ENCODE measurements at regions not wholly inside any gene's neighbourhood (a gene's known extent, or its start where the extent isn't known, plus 50 kb on each side); places are given as distances from the start of the nearest gene placed in this dataset.

DNA sequence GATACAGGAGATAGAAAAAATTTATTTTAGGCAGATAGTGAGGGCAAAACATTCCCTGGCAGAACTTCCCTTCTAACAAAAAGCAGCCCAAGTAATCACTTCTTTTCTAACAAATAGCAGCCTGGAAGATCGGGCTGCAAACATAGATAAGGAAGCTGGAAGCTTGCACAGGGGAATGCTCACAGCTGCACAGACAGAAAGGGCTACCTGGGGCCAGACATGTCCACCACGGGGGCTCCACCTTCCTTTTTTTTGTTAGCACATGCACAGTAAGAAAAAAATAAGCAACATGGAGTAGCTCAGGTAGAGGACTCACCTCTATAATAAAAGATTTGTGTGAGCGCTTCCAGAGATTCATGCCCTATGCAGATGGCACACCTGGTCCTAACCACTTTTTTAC, 420.5 kb downstream of the PTH2R start:
- no peak for TF ChIP-seq CTCF (IDR thresholded peaks at IDR 0.05; ENCODE audit: low read depth, low read length, missing control alignments)
- no peak for DNase-seq (ENCODE audit: low read depth)
- H3K4me3 ChIP-seq (ENCODE audit: low read depth, low read length): no peak overlapping the region

DNA sequence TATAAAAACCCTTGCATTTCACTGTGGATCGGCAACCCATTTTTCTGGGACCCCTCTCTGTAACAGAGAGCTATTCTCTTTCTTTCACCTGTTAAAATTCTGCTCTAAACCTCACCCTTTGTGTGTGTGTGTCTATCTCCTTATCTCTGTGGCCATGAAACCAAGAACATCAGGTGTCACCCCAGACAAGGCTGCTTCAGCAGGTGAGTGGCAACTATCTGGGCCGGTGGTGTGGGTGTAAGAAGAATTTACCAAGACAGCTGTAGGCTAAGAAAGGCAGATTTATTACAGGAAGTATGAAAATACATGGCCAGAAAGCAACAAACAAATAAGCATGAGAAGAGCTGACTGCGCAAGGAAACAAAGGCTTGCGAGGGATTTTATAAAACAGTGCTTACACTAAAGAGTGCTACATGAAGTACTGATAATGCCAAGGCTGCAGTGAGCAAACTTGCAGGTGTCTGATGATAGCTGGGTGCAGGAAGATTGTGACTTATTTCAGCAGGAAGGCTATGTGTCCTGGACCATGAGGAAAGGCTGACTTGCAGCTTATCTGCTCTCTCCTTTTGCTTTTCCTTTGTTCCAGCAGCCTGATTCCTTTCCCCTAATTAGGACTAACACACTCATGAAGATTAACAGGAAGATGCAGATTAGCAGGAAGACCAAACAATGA, 421.1 kb downstream of the PTH2R start:
- no peak for DNase-seq (ENCODE audit: low read depth)
- no peak overlapping the region for H3K4me3 ChIP-seq (ENCODE audit: low read depth, low read length)
- no peak for TF ChIP-seq CTCF (IDR thresholded peaks at IDR 0.05; ENCODE audit: low read depth, low read length, missing control alignments)

- no peak for TF ChIP-seq CTCF (IDR thresholded peaks at IDR 0.05; ENCODE audit: low read depth, low read length, missing control alignments)
- H3K4me3 ChIP-seq (ENCODE audit: low read depth, low read length): no peak overlapping the region
- no peak for DNase-seq (ENCODE audit: low read depth)
Measured at GRCh38 chr2:208830203-208830602, 423.6 kb downstream of the PTH2R start.

DNA sequence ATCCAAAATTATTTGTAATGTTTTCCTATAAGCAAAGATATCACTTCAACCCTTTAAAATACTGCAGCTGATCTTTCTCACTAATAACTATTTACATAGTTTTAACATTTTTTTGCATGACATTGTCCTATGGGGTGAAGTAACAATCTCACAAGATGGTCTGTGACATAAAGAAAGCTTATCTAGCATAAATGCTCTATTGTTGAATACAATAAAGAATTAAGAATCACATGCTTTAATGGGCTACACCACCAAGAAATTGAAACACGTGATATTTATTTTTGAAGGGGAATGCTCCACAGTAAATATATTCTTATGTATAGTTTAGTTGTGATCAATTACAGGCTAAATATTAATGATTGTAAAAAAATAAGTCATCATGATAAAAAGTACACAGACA, 441.1 kb downstream of the PTH2R start:
- no peak for DNase-seq (ENCODE audit: low read depth)
- H3K4me3 ChIP-seq (ENCODE audit: low read depth, low read length): no peak overlapping the region
- no peak for TF ChIP-seq CTCF (IDR thresholded peaks at IDR 0.05; ENCODE audit: low read depth, low read length, missing control alignments)

- no peak overlapping the region for H3K4me3 ChIP-seq (ENCODE audit: low read depth, low read length)
- no peak for TF ChIP-seq CTCF (IDR thresholded peaks at IDR 0.05; ENCODE audit: low read depth, low read length, missing control alignments)
- DNase-seq (ENCODE audit: low read depth): no peak
Measured at GRCh38 chr2:208854717-208855116, 448.1 kb downstream of the PTH2R start.

GRCh38 chr2:208867374-208867773, 460.8 kb downstream of the PTH2R start:
- TF ChIP-seq CTCF (IDR thresholded peaks at IDR 0.05; ENCODE audit: low read depth, low read length, missing control alignments): no peak
- H3K4me3 ChIP-seq (ENCODE audit: low read depth, low read length): no peak overlapping the region
- no peak for DNase-seq (ENCODE audit: low read depth)

GRCh38 chr2:208872591-208872990, 466.0 kb downstream of the PTH2R start:
- no peak overlapping the region for H3K4me3 ChIP-seq (ENCODE audit: low read depth, low read length)
- no peak for DNase-seq (ENCODE audit: low read depth)
- no peak for TF ChIP-seq CTCF (IDR thresholded peaks at IDR 0.05; ENCODE audit: low read depth, low read length, missing control alignments)
